GM12878 (cell line): ENCODE measurements at regions not wholly inside any gene's neighbourhood (a gene's known extent, or its start where the extent isn't known, plus 50 kb on each side); places are given as distances from the start of the nearest gene placed in this dataset.

ENCODE experiments used
- BHLHE40 ChIP-seq, 2 experiments: fragments of 450-650 bp in 1 of 2; IDR thresholded peaks; 2 replicates each; pipeline ENCODE4 v1.6.1; 2011 to 2017; ENCODE audit warnings: low read depth in 2 of 2, borderline replicate concordance in 1 of 2, improper control_type of control experiment in 1 of 2, low read length in 1 of 2, mild to moderate bottlenecking in 1 of 2
- CTCF ChIP-seq, 3 experiments: IDR thresholded peaks in 2 of 3; conservative IDR thresholded peaks in 1 of 3; 2 replicates each; pipeline ENCODE4 v1.5.1; 2011; ENCODE audit warnings: low read depth in 3 of 3, low read length in 3 of 3, mild to moderate bottlenecking in 3 of 3, control low read depth in 2 of 3, moderate library complexity in 2 of 3, inconsistent platforms in 1 of 3, mixed read lengths in 1 of 3; ENCODE audit not compliant: control insufficient read depth in 2 of 3, insufficient read depth in 1 of 3; ENCODE audit errors: extremely low read depth in 1 of 3
- PRDM15 ChIP-seq: fragments of 450-650 bp; formaldehyde crosslinking; IDR thresholded peaks from 2 replicates; pipeline ENCODE4 v1.4.0; 2020; ENCODE audit warnings: mild to moderate bottlenecking, moderate library complexity
- RCOR1 ChIP-seq: conservative IDR thresholded peaks from 2 replicates; pipeline ENCODE4 v1.6.1; 2012; ENCODE audit warnings: low read depth, low read length, improper control_type of control experiment

GRCh38 chr3:18027161-18027939 lies 284.9 kb upstream of the TBC1D5 start:
- TF ChIP-seq RCOR1 = no peak
- no peak for TF ChIP-seq BHLHE40 (IDR thresholded peaks at IDR 0.05; ENCODE audit: borderline replicate concordance in 1 of 2, low read depth in 2 of 2, low read length in 1 of 2)
- no peak for TF ChIP-seq CTCF (IDR thresholded peaks at IDR 0.05 in 2 of 3, conservative IDR thresholded peaks at IDR 0.05 in 1 of 3; ENCODE audit: control insufficient read depth in 2 of 3, extremely low read depth in 1 of 3, insufficient read depth in 1 of 3, low read depth in 3 of 3, low read length in 3 of 3)
- TF ChIP-seq PRDM15 (CRISPR knock-in tag) = no peak
